GF-D8 (cell line): ENCODE measurements at regions not wholly inside any gene's neighbourhood (a gene's known extent, or its start where the extent isn't known, plus 50 kb on each side); places are given as distances from the start of the nearest gene placed in this dataset.

ENCODE experiments used
- DNase-seq: peaks from one replicate; lab custom pipeline; 2025; lab: John Stamatoyannopoulos, UW

DNA sequence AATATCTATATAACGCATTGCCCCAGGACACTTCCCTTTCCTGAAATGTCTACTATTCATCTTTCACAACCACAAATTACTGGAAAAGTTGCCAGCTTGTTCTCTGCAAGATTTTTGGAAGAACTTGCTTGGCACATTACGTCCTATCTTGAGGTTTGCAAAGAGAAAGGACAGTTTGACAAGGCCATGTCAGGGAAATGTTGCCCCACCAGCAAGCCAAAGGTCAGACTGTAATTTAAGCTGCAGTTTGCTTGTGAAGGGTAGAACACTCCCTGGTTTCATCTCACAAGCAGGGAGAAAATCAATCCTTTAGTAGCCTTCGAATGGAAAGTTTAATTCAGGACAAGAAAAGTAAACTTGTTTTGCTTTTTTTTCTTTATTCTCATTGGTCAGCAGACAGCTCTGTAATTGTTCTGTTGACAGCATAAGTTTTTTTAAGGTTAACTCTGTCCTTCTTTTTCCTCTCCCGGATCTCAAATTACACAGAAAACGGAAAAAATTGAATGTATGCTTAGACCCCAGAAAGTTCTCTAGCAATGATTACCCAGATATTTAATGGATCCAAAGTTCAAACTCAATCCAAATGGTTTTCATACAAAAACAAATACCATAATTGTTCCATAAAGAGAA is 541.8 kb upstream of the NRSN1 start:
- no peak for DNase-seq

DNA sequence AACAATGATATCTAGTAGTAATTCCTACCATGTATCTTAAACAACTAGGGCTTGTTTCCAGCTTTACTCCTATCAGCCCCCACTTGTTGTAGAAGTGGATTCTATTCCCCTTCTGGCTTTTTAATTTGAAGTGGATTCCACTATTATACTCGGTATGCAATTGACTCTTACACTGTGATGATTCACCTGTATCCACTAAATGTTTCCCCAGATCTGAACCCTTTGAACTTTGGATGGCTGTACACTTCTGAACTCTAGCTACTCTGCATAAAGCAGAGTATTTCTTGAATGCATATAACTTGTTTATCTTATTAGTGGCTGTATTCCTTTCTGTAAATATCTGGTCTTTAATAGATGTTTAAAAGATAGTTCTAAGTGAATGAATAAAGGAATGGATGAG is 538.4 kb upstream of the NRSN1 start:
- DNase-seq: no peak

DNA sequence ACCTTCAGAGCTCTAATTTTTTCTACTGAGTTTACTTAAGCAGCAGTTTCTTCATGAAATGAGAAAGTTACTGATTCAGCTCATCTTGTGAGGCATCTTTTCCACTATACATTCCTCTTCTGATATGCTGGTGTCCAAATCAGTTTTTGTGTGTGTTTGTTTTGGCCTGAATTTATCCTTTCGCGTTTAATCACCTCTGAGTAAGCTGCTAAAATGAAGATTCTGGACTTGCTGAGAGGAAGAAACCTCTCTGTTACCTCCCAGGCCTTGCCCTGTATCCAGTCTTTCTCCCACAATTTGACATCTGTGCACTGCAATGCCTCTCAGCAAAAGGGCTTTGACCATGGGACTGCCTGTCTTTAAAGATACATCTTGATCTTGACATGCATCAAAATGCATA is 536.2 kb upstream of the NRSN1 start:
- no peak for DNase-seq

DNA sequence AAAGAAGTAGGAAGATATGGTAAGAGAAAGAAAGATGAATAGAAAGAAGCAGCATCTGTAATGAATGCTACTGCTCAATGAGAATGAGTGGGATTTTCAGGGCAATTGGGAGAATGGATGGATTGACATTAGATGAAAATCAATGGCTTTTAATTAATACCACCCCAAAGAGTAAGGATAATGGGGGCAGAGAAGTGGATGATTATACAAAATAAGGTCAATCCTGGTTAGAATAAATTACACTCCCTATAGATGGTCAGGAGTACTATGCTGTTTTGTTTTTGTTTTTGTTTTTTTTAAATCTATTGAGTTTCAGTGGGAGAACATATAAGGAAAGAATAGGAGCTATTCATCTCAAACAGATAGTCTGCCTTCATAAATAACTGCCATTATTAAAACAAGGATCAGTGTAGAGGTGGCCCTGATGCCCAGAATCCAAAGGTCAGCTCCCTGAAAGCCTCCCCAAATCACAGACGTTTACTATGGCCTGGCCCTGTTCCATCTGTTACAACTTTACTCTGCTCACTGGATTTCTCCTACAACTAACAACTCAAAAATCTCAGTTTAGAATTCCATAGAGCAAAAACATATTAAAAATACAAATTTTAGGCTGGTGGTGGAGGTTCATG is 535.4 kb upstream of the NRSN1 start:
- no peak for DNase-seq

DNA sequence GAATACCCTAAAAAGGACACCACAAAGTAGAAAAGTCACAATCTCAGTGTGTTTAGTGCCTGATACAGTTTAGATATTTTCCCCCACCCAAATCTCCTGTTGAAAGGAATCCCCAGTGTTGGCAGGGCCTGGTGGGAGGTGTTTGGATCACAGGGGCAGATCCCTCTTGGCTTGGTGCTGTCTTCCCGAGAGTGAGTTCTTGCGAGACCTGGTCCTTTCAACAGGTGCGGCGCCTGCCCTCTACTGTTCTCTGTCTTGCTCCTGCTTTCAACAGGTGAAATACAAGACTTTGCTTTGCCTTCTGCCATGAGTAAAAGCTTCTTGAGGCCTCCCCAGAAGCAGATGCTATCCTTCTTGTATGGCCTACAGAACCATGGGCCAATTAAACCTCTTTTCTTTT is 534.3 kb upstream of the NRSN1 start:
- no peak for DNase-seq

DNA sequence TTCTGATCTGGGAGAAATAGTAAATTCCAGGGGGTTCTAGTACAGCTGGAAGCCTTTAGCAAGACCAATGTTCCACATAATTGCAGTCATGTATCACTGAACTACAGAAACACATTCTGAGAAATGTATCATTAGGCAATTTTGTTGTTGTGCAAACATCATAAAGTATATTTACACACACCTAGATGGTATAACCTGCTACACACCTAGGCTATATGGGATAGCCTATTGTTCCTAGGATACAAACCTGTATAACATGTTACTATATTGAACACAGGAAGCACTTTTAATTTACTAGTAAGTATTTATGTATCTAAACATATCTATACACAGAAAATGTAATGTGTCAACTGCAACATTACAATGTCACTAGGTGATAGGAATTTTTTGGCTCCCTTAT is 525.9 kb upstream of the NRSN1 start:
- no peak for DNase-seq

DNA sequence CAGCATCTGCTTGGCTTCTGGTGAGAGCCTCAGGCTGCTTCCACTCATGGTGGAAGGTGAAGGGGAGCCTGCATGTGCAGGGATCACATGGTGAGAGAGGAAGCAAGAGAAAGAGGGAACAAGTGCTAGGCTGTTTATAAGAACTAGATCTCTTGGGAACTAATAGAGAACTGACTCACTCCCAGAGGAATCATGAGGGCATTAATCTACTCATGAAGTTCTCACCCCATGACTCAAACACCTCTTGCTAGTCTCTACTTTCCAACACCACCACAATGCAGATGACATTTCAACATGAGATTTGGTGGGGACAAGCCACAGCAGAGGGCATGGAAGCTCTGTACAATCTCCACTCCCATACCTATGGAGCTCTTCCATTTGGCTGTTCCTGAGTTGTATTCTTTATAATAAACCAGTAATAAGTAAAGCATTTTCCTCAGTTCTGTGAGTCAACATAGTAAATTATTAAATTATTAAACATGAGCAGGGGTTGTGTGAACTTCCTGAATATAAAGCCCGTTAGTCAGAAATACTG is 524.1 kb upstream of the NRSN1 start:
- DNase-seq: no peak

DNA sequence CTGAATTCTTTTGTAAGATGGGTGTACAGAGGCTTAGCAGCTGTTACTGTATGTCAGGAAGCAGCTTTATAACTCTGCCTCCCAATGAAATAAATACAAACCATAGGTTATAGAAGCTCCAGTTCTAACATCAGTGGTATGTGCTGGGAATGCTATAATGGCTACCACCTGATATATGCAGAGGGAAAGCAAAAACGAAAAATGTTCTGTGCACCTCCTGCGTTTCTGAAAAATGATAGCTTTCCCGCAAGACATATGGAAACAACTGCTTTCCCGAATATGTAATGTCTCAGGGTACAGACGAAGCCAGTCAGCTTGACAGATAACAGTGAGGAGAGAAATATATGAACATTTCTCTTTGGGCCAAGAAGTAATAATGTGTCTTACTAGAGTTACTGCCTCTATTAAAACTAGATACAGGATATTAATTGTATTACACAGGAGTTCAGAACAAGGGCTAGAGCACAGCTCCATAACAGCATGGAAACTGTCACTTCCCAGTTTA is 517.0 kb upstream of the NRSN1 start:
- DNase-seq: no peak

DNA sequence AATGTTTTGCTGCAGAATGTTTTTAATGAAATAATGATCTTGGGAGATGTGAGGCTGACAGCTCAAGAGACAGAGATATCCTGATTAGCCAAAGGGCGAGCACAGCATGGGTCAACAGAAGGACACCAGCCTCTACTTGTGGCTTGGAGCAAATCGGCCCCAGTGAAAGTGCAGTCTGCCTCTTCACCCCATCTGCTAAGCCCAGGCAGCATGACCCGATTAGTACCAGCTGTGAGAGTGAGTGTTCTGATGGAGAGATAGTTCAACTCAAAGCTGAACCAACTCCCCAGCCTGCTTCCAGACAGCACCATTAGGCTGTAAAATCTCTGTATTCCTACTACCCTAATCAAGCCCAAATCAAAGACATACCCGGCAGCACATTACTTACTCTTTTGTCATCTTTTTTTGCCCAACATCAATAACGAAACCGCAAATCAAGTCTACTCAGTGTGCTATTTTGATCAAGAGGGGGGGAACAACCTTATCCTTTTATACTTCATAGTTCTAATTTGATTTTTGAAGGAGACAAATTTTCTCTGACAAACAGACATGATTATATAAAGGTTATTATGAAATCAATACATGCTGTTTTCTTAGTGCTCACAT is 514.1 kb upstream of the NRSN1 start:
- DNase-seq: no peak

DNA sequence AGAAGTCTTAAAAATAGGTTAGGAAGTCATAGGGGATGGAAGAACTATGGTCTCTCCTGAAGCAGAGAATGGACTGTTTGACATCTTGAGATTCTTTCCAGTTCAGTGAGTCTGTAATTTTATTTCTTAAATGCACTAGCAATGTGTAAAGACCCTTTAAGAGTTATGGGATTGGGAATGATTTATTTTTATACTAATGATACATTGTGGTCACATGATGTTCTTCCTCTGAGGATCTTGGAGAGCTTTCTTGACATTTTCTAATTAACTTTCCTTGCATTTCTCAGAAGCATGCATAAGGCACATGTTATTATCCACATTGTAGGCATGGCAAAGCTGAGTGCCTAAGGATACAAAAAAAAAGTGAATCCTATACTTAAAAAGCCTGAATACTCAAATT is 507.6 kb upstream of the NRSN1 start:
- no peak for DNase-seq

DNA sequence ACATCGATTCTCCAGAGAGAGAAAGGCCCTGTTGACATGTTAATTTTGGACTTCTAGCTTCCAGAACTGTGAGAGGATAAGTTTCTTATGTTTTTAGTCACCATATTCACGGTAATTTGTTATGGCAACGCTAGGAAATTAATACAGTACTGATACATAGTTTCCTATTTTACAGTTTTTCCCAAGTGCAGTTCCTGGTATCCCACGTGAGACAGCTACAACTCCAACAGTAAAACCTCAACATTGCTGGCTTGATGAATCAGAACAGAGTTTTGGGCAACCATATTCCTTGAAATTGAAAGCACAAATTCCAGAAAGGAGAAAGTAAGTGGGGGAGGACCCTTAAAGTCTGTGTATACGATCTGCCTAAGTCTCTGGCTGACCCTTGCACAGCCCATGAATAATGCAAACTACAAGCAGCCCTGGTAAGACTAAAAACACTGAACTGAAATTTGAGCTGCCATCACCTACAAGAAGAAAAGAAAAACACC is 505.1 kb upstream of the NRSN1 start:
- DNase-seq: no peak

DNA sequence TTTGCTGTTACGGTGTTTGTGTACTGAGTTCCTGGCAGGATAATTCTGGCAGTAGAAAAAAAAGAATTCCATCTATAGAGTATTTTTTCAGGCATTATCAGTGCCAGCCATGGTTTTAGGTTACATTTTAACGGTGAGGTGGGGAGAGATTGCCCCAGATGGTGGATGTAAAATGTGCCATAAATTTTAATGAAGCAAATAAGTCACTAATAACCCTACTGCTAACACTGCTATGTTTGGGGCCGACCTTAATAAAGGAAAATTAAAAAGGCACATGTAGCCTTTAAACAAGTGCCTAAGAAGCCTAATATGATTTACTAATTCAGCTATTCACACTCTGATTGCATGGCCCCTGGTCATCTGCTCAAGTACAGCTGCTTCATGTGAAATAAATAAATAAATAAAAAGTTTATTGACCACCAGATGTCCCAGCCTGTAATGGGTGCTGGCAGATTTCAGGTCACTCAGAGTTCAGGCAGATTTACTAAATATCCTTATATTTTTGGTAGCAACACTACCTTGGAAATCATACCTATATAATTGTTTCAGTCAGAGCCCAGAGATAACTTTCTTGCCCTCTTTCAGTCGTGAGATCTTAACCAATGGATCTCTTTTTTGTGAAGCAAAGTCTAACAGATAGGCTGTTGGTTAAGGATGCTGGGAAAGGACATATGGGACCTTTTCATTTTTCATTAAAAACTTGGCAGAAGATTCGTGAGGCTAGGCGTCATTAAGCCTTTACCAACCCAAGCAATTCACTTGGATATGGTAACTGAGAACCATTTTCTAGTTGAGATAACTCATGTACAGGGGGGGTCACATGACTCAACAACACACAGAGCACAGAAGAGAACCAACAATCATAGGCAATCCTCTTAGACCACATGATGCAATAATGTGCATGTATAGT is 495.0 kb upstream of the NRSN1 start:
- DNase-seq: no peak

DNA sequence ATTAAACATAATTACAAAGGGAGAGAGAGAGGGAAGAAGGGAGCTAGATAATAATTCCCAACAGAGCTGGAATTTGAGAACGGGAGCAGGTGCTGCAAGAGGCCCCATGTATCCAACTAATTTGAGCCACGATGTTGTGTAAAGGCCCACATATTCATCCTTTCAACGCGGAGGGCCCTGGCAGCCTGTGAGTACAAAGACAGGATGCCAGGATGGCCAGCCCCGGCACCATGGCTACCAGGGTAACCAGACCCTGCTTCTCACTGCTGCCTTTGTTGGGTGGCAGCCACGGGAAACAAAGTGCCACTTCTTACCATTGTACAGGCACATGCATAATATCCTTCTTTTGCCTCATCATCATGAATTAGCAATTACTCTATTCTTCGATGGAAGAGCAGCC is 492.0 kb upstream of the NRSN1 start:
- DNase-seq: no peak

DNA sequence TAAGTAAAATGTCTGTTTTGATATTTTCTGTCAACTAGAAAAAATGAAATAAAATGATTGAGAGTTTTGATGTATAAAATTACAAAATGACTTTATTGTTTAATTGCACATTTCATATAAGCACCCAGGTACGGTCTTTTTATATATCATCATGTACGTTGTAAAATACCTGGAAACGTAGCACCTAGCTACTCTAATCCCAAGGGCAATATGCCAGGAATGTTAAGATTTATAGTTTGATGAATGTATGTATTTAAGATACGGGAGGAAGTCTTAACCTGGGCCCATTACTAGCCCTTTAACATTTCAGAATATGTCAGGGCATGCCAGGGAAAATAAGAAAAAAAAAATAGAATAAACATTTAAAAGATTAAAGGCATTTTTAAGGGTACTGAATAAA is 490.9 kb upstream of the NRSN1 start:
- DNase-seq: no peak

DNA sequence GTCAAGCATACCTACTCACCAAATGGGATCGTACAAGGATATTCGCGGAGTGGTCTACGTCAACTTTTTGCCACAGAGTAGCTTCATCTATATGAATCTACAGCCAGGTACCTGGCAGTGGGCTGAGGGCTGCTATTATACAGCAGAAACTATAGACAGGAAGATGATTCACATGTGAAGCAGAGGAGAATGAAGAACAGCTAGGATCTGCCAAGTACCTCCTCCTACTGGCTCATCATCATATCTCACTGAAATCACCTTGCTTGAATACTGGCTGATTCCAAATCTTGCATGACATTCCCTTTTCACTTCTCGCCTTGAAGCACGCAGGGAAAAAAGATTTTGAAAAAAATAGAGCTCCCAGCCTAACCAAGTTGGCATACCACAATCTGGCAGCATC is 488.7 kb upstream of the NRSN1 start:
- no peak for DNase-seq

DNA sequence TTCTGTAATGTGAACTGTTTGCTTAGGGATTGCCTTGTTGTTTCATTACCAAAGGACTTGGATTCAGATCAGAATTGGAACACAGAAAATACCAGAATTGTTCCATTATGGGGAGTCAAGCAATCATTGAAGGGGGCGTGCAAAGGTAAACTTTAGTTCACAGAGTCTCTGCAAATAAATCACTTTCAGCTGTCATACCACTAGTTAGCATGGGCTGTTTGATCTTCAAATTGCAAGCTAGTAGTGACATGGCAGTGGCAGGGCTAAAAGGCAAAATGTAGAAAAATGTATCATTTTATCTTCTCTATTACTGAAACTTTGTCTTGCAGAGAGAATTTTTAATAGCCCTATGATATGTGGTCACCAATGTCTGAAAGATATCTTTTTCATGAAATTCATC is 483.2 kb upstream of the NRSN1 start:
- no peak for DNase-seq

DNA sequence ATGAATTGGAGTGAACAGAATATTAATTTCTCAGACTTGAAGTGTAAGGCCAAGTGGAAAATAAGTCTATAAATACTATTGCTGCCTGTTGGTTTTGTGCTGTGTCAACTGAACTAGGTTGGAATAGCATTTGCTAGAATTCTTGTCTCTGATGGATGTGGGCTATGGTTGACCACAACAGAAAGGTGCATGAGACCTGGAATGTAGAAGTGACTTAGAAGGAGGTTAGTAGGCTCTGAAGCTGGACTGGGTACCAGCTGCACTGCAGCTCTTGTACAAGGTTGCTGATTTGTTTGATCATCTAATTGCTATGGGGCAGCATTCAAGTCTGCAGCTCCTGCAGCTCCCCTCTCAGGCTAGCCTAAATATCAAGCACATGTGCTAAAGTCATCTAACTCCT is 479.0 kb upstream of the NRSN1 start:
- no peak for DNase-seq

DNA sequence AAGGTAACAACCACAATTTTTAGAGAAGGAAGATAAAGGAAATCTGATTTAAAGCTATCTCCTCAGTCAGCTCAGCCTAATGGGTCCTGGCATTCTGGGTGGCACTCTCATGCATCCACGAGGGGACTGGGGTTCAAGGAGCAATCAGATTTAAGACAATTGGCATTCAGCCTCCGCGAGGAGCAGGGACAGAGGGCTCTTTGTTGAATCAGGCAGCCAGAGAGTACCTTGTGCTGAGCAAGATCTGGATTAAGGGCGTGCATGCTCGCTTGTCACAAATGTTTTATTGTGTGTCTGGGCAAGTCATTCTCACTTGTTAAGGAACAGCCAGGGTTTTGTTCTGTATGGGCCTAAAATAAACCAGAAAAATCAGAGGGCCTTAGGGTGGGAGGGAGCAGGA is 475.3 kb upstream of the NRSN1 start:
- no peak for DNase-seq

DNA sequence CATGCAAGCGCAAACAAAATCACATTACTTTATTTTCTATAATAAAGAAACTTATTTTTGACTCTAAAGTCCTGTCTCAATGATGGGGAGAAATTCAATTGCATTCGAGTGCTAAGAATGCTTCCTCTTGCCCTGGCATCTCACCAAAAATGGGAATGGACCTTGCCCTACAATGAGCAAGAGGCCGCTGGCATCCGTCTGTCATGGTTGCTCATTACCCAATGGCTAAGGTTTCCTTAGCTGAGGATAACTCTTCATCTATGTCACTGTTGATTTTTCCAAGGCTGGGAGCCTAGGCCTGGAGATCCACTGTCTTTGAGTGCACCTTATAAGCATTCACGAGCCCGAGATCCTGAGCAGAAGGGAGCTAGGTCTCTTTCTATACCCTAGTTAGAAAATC is 471.3 kb upstream of the NRSN1 start:
- DNase-seq: no peak

DNA sequence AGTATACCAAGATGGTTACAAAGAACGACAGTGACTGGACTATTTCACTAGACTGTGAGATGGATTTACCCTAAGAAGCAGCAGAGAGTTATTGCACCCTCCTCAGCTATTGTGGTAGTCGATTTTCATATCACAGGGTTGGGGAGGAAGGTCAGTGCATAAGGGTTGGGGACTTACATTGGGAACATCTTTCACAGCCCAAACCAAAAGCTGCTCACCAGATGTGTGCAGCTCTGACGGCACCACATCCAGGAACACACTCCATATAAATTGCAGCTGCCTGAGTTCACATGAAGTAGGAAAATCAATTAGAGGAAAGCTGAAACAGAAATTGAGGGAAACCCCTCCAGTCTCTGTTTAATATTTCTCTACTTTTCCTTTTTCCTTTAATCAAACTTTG is 470.5 kb upstream of the NRSN1 start:
- no peak for DNase-seq

DNA sequence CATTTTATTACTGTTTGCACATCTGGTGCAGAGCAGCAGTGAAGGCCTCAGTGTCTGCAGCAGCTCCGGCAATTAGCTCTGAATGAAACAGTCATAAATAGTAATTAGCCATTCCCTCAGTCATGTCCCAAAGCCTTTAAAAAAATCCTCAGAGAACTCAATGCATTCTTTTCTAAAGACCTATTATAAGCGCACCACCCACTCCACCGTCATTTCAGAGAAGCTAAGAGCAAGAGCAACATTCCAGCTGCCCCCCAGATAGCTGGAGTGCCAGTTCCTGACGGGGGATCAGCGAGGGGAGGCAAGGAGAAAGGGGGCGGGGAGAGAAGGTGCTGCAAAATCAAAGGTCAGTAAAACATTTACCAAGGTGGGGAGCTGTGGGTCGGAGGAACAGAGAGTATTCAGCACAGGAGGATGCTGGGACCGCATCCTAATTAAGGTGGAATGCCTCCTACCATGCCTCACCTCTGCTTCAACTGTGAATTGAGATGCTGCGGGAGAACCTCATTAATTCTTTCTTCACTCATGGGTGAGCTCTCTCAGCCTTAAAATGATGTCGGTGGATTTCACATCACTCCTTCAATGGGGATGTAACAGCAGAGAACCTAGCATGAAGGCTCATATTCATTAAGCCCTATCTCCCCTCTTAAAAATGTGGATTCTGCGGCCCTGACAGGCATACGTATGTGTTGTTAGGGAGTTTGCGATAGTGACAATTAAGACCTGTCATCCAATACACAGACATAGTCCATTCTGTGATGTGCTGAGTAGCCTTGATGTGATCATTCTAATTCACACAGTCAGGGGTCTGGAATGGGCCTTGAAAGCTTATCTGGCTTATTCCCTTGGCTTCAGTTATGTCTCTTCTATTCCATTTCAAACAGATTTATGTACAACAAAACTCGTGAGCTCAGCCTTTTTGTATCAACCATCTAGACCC is 469.5 kb upstream of the NRSN1 start:
- DNase-seq: no peak
